ENCODE measurements at regions not wholly inside any gene's neighbourhood (a gene's known extent, or its start where the extent isn't known, plus 50 kb on each side); places are given as distances from the start of the nearest gene placed in this dataset.

DNA sequence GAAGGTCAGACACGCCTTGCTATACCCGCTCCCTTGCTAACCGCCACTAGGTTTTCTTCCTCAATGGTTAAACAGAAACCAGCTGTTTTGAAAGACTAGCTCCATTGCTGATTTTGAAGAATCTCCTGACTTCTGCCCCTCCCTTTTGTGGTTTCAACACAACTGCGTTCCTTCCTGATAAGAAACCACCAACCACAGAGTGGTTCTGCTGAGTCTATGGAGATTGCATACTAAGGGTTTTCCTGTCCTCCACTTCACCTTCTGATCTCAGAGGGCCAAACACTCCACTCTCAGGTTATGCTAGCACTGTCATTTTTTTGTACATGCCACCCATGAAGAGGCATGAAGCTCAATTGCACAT, 207.9 kb downstream of the MYLK4 start:
- Histone ChIP-seq H3K4me3 (ENCODE audit: severe bottlenecking) (no peak overlapping the region), H3K27ac (ENCODE audit: poor library complexity, severe bottlenecking) (no peak overlapping the region), H3K36me3 (ENCODE audit: low read depth) (no peaks in the 10 kb centered on the region), H3K4me1 (ENCODE audit: insufficient read depth, poor library complexity, severe bottlenecking) (peaks cover 11% of the 10 kb centered on the region), H3K9me3 (ENCODE audit: severe bottlenecking) (no peaks in the 10 kb centered on the region), H3K27me3 (ENCODE audit: insufficient read depth, poor library complexity, severe bottlenecking) (no peaks in the 10 kb centered on the region)
- DNase-seq (ENCODE audit: low spot score) (no peak), ATAC-seq (ENCODE audit: low read depth) (peak; percentile 67)
- TF ChIP-seq, protein P1, sequence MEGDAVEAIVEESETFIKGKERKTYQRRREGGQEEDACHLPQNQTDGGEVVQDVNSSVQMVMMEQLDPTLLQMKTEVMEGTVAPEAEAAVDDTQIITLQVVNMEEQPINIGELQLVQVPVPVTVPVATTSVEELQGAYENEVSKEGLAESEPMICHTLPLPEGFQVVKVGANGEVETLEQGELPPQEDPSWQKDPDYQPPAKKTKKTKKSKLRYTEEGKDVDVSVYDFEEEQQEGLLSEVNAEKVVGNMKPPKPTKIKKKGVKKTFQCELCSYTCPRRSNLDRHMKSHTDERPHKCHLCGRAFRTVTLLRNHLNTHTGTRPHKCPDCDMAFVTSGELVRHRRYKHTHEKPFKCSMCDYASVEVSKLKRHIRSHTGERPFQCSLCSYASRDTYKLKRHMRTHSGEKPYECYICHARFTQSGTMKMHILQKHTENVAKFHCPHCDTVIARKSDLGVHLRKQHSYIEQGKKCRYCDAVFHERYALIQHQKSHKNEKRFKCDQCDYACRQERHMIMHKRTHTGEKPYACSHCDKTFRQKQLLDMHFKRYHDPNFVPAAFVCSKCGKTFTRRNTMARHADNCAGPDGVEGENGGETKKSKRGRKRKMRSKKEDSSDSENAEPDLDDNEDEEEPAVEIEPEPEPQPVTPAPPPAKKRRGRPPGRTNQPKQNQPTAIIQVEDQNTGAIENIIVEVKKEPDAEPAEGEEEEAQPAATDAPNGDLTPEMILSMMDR (IDR thresholded peaks at IDR 0.05; ENCODE audit: poor library complexity, severe bottlenecking), result no peak

DNA sequence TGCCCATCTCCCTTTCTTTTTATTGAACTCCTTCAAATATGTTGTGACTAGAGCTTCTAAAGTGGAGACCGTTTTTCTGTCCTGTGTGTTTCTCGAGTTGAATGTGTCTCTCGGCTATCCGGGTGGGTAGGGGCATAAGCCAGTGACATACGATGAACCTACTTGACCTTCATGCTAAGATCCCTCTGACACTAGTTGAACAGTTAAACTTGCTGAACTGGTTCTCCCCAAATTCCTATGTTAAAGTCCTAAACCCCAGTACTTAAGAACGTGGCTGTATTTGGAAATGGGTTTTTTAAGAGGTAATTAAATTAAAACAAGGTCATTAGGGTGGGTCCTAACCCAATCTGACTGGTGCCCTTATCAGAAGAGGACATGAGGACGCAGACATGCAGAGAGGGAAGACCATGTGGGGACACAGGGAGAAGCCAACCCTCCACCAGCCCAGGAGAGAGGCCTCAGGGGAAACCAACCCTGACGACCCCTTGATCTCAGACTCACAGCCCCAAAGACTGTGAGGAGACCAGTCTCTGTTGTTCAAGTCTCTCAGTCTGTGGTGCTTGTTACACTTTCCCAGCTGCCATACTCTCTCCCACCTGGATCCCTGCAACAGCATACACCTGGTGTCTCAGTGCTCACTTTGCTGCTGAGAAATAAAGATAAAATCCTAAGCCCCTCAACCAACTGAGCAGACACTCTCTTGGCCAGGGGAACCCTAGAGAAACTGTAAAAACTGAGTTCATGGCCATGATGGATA, 208.4 kb downstream of the MYLK4 start:
- H3K27ac ChIP-seq (ENCODE audit: poor library complexity, severe bottlenecking), result no peak overlapping the region
- TF ChIP-seq, protein P1 (IDR thresholded peaks at IDR 0.05; ENCODE audit: poor library complexity, severe bottlenecking), result no peak
- no peaks in the 10 kb centered on the region for H3K9me3 ChIP-seq (ENCODE audit: severe bottlenecking)
- peaks cover 11% of the 10 kb centered on the region for H3K4me1 ChIP-seq (ENCODE audit: insufficient read depth, poor library complexity, severe bottlenecking)
- no peaks in the 10 kb centered on the region for H3K36me3 ChIP-seq (ENCODE audit: low read depth)
- H3K27me3 ChIP-seq (ENCODE audit: insufficient read depth, poor library complexity, severe bottlenecking), result no peaks in the 10 kb centered on the region
- DNase-seq (ENCODE audit: low spot score) (no peak), ATAC-seq (ENCODE audit: low read depth) (no peak)
- H3K4me3 ChIP-seq (ENCODE audit: severe bottlenecking), result no peak overlapping the region

DNA sequence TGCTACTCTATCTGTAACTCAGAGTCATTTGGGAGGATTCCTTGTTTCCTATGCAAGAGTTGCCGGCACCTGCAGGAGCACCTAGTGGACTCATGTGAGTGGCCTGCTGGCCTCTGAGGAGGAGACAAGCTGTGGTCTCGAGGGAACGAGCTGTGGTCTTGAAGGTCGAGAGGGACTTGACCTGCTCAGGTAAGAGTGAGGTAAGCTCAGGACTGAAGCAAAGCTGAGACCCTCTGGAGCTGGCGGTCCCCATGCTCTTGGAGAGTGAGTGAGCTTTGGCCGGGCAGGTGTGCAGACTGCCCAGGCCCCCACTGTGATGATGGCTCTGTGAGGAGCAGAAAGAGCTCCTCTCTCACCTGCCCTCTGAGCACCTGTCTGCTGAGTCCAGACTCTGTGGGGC, 214.3 kb downstream of the MYLK4 start:
- no peaks in the 10 kb centered on the region for H3K9me3 ChIP-seq (ENCODE audit: severe bottlenecking)
- DNase-seq (ENCODE audit: low spot score), result no peak
- no peaks in the 10 kb centered on the region for H3K36me3 ChIP-seq (ENCODE audit: low read depth)
- TF ChIP-seq, protein P1 (IDR thresholded peaks at IDR 0.05; ENCODE audit: poor library complexity, severe bottlenecking), result no peak
- no peak overlapping the region for H3K4me3 ChIP-seq (ENCODE audit: severe bottlenecking)
- no peak overlapping the region for H3K27ac ChIP-seq (ENCODE audit: poor library complexity, severe bottlenecking)
- no peak for ATAC-seq (ENCODE audit: low read depth)
- H3K27me3 ChIP-seq (ENCODE audit: insufficient read depth, poor library complexity, severe bottlenecking), result no peaks in the 10 kb centered on the region
- peaks cover 9% of the 10 kb centered on the region for H3K4me1 ChIP-seq (ENCODE audit: insufficient read depth, poor library complexity, severe bottlenecking)

DNA sequence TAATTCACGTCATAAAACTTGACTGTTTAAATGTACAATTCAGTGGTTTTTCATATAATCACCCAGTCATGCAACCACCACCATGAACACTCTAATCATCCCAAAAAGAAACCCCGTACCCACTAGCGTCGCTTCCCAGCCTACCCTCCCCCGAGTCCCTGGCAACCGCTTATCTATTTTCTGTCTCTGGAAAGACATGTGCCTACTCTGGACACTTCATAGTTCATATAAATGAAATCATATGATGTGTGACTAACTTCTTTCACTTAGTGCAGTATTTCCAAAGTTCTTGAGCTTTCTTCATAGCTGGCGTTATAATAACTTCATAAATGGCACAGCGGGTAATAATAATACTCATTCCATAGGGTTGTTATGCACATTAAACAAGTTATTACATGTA, 215.2 kb downstream of the MYLK4 start:
- no peak for DNase-seq (ENCODE audit: low spot score)
- TF ChIP-seq, protein P1 (IDR thresholded peaks at IDR 0.05; ENCODE audit: poor library complexity, severe bottlenecking), result no peak
- peaks cover 13% of the 10 kb centered on the region for H3K4me1 ChIP-seq (ENCODE audit: insufficient read depth, poor library complexity, severe bottlenecking)
- H3K4me3 ChIP-seq (ENCODE audit: severe bottlenecking), result no peak overlapping the region
- no peaks in the 10 kb centered on the region for H3K9me3 ChIP-seq (ENCODE audit: severe bottlenecking)
- no peaks in the 10 kb centered on the region for H3K36me3 ChIP-seq (ENCODE audit: low read depth)
- no peak for ATAC-seq (ENCODE audit: low read depth)
- H3K27me3 ChIP-seq (ENCODE audit: insufficient read depth, poor library complexity, severe bottlenecking), result no peaks in the 10 kb centered on the region
- no peak overlapping the region for H3K27ac ChIP-seq (ENCODE audit: poor library complexity, severe bottlenecking)

DNA sequence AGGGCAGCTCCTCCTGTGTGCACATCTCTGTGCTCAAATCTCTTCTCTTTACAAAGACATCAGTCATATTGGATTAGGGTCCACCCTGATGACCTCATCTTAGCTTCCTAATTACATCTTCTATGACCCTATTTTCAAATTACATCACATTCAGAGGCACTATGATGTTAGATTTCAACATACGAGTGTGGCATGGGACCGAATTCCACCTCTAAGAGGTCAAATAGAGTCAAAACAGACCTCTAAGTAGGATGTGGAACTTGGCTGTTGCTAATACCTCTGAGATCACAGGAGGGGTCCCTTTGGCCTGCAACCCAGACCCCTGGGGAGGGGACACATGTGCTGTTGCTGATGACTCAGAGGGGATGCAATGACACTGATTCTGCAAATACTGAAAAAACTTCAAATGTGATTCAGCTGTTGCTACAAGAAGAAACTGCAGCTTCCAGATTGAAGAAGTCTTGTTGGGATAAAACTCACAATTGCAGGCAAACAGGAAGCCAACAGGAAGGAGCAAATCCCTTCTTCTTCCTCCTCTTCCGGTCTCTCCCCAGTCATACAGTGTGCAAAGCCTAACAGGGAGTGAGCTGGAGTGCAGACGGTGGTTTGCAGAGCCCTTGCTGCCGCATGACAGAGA, 216.2 kb downstream of the MYLK4 start:
- peaks cover 13% of the 10 kb centered on the region for H3K4me1 ChIP-seq (ENCODE audit: insufficient read depth, poor library complexity, severe bottlenecking)
- H3K27ac ChIP-seq (ENCODE audit: poor library complexity, severe bottlenecking), result no peak overlapping the region
- no peaks in the 10 kb centered on the region for H3K36me3 ChIP-seq (ENCODE audit: low read depth)
- H3K9me3 ChIP-seq (ENCODE audit: severe bottlenecking), result no peaks in the 10 kb centered on the region
- TF ChIP-seq, protein P1 (IDR thresholded peaks at IDR 0.05; ENCODE audit: poor library complexity, severe bottlenecking), result no peak
- H3K4me3 ChIP-seq (ENCODE audit: severe bottlenecking), result no peak overlapping the region
- ATAC-seq (ENCODE audit: low read depth), result no peak
- DNase-seq (ENCODE audit: low spot score), result no peak
- H3K27me3 ChIP-seq (ENCODE audit: insufficient read depth, poor library complexity, severe bottlenecking), result no peaks in the 10 kb centered on the region

All from RWPE2 (cell line).